ENCODE measurements at regions not wholly inside any gene's neighbourhood (a gene's known extent, or its start where the extent isn't known, plus 50 kb on each side); places are given as distances from the start of the nearest gene placed in this dataset.

DNA sequence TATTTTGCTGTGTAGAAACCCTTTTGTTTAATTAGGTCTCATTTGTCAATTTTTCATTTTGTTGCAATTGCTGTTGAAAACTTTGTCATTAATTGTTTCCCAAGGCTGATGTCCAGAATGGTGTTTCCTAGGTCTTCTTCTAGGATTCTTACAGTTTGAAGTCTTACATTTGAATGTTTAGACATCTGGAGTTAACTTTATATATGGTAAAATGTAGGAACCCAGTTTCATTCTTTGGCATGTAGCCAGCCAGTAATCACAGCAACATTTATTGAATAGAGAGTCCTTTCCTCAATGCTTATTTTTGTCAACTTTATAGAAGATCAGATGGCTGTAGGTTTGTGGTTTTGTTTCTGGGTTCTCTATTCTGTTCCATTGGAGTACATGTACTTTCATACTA, 1290.8 kb upstream of the CDH9 start:
- DNase-seq (ENCODE audit: low spot score): no peak
- TF ChIP-seq, protein P1, sequence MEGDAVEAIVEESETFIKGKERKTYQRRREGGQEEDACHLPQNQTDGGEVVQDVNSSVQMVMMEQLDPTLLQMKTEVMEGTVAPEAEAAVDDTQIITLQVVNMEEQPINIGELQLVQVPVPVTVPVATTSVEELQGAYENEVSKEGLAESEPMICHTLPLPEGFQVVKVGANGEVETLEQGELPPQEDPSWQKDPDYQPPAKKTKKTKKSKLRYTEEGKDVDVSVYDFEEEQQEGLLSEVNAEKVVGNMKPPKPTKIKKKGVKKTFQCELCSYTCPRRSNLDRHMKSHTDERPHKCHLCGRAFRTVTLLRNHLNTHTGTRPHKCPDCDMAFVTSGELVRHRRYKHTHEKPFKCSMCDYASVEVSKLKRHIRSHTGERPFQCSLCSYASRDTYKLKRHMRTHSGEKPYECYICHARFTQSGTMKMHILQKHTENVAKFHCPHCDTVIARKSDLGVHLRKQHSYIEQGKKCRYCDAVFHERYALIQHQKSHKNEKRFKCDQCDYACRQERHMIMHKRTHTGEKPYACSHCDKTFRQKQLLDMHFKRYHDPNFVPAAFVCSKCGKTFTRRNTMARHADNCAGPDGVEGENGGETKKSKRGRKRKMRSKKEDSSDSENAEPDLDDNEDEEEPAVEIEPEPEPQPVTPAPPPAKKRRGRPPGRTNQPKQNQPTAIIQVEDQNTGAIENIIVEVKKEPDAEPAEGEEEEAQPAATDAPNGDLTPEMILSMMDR (IDR thresholded peaks at IDR 0.05; ENCODE audit: extremely low read depth, missing control alignments): no peak

- no peak for DNase-seq (ENCODE audit: low spot score)
- TF ChIP-seq, protein P1 (IDR thresholded peaks at IDR 0.05; ENCODE audit: extremely low read depth, missing control alignments): no peak
These were observed 1290.3 kb upstream of the CDH9 start for GRCh38 chr5:28328681-28329080.

GRCh38 chr5:28324174-28324573, 1285.8 kb upstream of the CDH9 start:
- TF ChIP-seq, protein P1 (IDR thresholded peaks at IDR 0.05; ENCODE audit: extremely low read depth, missing control alignments): no peak

DNA sequence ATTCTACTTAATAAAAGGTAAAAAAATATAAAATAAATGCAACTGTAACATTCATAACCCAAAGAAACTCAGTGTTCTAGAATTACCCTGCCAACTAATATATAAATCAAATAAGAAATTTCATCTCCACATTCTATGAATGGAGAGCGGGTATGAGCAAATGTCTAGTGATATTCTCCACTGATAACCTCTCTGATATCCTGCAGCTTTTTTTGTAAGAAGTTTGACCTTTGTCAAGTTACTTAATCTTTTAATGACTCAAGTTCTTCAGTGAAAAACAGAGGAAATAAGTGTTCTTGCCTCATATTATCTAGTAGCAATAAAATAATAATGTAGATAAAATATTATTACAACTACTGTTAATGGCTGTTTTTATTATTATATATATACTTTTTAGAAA, 1275.6 kb upstream of the CDH9 start:
- TF ChIP-seq, protein P1 (IDR thresholded peaks at IDR 0.05; ENCODE audit: extremely low read depth, missing control alignments): no peak
- DNase-seq (ENCODE audit: low spot score): no peak

More at GRCh38 chr5:28324174-28324573, 1285.8 kb upstream of the CDH9 start:
- no peak for DNase-seq (ENCODE audit: low spot score)

DNA sequence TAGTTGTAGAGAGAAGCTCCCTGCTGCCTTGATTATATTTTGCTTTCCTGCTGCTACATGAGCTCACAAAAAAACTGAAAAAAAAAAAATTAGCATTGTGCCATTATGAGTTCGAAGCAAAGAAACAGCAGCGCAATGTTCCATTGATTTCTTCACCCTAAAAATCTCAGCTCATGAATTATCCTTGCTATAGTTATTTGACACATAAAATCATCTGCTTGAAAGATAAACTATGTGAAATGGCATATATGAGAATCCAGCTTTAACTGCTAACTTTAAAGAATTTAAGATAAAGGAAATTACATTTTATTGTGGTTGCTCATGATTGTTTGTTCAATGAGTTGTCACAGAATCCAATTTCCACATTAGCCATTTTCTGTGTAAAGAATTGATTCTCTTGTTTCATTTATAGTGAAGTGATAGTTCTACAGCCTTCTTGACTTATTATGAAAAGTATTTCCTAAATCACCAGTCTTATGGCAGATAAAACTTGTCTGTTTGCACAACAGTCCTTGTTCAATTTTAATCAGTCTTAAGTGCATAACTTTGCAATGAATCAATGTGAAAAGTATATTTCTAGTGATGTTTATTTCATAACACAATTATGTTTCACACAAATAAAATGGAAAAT, 1275.0 kb upstream of the CDH9 start:
- no peak for DNase-seq (ENCODE audit: low spot score)
- TF ChIP-seq, protein P1 (IDR thresholded peaks at IDR 0.05; ENCODE audit: extremely low read depth, missing control alignments): no peak

DNA sequence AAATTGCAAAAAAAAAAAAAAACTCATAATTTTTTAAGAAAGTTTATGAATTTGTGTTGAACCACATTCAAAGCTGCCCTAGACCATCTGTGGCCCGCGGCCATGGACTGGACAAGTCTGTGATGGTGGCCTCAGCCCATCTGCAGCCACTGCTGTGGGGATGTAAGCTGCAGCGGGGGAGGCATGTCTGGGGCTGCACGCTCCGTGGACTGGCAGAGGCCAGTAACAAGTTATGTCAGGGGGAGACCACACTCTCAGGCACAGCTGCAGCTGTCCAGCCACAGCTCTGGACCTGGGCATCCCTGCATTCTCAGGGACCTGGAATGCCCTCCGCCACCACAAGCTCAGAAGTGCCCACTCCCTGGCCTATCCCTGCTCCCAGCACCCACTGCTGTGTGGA, 1272.3 kb upstream of the CDH9 start:
- DNase-seq (ENCODE audit: low spot score): no peak

DNA sequence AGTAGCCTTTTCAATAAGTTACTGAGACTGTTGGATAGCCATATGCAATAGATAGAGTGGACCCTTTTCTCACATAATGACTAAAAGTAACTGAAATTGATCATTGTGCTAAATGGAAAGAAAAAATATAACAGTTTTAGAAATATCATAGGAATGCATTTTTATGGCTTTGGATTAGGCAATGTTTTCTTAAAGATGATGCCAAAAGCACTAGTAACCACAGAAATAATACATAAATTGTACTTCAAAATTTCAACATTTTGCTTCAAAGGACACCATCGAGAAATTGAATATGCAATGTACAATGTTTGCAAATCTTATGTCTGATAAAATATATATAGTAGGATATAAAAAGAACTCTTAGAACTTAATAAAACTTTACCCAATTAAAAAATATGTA, 1267.5 kb upstream of the CDH9 start:
- DNase-seq (ENCODE audit: low spot score): no peak
- TF ChIP-seq, protein P1 (IDR thresholded peaks at IDR 0.05; ENCODE audit: extremely low read depth, missing control alignments): no peak

More for the DNA sequence above, 1272.3 kb upstream of the CDH9 start:
- TF ChIP-seq, protein P1 (IDR thresholded peaks at IDR 0.05; ENCODE audit: extremely low read depth, missing control alignments): no peak
